HFFc6 (cell line): ENCODE measurements at regions not wholly inside any gene's neighbourhood (a gene's known extent, or its start where the extent isn't known, plus 50 kb on each side); places are given as distances from the start of the nearest gene placed in this dataset.

ENCODE experiments used
- DNase-seq: peaks from one replicate; pipeline ENCODE4 v3.0.0-alpha.2; 2018
- H3K27ac Mint-ChIP-seq: 2 replicates; pipeline ENCODE4 v1.8.0; 2020; ENCODE audit warnings: mild to moderate bottlenecking, mixed read lengths
- H3K27me3 Mint-ChIP-seq: 2 replicates; pipeline ENCODE4 v1.8.0; 2021; ENCODE audit warnings: mild to moderate bottlenecking, moderate library complexity, mixed read lengths; ENCODE audit not compliant: insufficient read depth
- H3K36me3 Mint-ChIP-seq: 2 replicates; pipeline ENCODE4 v1.8.0; 2021; ENCODE audit warnings: low read depth, mixed read lengths
- H3K4me1 Mint-ChIP-seq: 2 replicates; pipeline ENCODE4 v1.8.0; 2020; ENCODE audit warnings: low read depth, mixed read lengths
- H3K4me3 Mint-ChIP-seq: 2 replicates; pipeline ENCODE4 v1.8.0; 2020; ENCODE audit warnings: mild to moderate bottlenecking, moderate library complexity, mixed read lengths
- H3K9me3 Mint-ChIP-seq: 2 replicates; pipeline ENCODE4 v1.8.0; 2020; ENCODE audit warnings: mild to moderate bottlenecking, mixed read lengths
- TF ChIP-seq, protein P1 (sequence below): fragments of 200-600 bp; sonication (generic); IDR thresholded peaks from 2 replicates; pipeline ENCODE4 v1.5.0; 2021; ENCODE audit warnings: antibody characterized with exemption, mild to moderate bottlenecking

DNA sequence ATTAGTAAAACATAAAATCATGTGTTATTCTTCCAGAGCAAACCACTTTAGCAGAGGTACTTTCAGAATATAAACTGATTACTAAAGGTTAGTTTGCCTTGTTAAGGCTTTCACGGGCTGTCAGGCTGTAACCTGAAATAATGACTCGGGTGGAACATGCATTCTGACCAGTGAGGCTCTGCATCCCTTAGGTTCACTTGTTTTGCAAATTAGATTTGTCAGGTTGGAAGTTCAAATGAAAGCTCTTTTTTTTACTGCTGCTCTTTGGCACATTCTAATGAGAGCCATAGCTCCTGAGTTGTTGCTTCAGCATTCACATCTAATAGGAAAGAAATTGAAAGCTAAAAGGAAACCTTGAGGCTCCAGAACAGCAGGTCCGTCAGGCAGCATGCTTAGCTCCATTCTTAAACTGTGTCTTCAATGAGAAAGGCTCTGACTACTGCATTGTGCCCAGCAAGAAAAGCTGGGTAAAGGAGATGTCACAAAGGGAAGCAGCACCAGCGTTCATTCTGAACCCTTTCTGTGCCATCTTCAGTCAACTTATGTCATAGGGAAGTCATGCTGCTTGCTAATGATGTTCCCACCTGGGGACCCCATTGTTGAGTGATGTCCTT is 445.5 kb upstream of the FBXO33 start:
- H3K9me3 Mint-ChIP-seq, result peaks cover 59% of the 10 kb centered on the region
- no peaks in the 10 kb centered on the region for H3K27me3 Mint-ChIP-seq
- H3K4me1 Mint-ChIP-seq, result no peaks in the 10 kb centered on the region
- no peaks in the 10 kb centered on the region; the same call in 1 of the 2 replicates for H3K36me3 Mint-ChIP-seq
- H3K27ac Mint-ChIP-seq, result no peak overlapping the region
- TF ChIP-seq, protein P1, sequence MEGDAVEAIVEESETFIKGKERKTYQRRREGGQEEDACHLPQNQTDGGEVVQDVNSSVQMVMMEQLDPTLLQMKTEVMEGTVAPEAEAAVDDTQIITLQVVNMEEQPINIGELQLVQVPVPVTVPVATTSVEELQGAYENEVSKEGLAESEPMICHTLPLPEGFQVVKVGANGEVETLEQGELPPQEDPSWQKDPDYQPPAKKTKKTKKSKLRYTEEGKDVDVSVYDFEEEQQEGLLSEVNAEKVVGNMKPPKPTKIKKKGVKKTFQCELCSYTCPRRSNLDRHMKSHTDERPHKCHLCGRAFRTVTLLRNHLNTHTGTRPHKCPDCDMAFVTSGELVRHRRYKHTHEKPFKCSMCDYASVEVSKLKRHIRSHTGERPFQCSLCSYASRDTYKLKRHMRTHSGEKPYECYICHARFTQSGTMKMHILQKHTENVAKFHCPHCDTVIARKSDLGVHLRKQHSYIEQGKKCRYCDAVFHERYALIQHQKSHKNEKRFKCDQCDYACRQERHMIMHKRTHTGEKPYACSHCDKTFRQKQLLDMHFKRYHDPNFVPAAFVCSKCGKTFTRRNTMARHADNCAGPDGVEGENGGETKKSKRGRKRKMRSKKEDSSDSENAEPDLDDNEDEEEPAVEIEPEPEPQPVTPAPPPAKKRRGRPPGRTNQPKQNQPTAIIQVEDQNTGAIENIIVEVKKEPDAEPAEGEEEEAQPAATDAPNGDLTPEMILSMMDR, result no peak
- H3K4me3 Mint-ChIP-seq, result no peak overlapping the region
- DNase-seq, result no peak

DNA sequence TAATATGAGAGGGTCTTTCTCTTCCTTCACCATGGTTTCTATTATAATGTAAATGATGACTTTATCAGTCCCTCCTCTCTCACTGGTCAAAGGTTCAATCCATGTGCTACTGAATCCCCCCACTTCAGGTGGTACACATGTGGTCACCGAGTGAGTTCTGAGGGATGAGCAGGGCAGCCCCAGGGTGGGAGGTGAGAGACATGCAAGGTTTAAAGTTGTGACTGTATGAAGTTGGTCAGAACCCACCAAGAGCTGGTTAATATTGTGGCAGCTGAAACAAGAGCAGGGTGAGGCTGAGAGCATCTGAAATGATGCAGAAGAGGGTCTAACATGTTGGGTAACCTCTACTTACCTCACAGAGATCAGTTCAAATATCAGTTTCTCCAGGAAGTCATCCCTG is 444.7 kb upstream of the FBXO33 start:
- TF ChIP-seq, protein P1, result no peak
- no peak overlapping the region for H3K27ac Mint-ChIP-seq
- no peaks in the 10 kb centered on the region for H3K4me1 Mint-ChIP-seq
- H3K36me3 Mint-ChIP-seq, result no peaks in the 10 kb centered on the region; the same call in 1 of the 2 replicates
- peaks cover 59% of the 10 kb centered on the region for H3K9me3 Mint-ChIP-seq
- no peak for DNase-seq
- H3K27me3 Mint-ChIP-seq, result no peaks in the 10 kb centered on the region
- H3K4me3 Mint-ChIP-seq, result no peak overlapping the region

DNA sequence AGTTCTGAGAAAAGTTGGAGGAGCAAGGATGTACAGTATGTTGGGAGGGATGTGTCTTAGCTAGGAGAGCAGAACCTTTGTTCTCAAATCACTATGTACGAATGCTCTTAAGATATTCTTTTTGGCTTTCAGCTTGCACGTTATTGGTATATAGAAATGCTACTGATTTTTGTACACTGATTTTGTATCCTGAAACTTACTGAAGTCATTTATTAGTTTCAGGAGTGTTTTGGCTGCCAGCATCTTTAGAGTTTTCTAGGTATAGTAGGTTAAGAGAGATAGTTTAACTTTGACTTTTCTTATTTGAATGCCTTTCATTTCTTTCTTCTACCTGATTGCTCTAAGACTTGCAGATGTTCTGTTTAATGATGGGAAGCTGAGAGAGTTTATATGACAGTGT is 442.8 kb upstream of the FBXO33 start:
- H3K9me3 Mint-ChIP-seq, result peaks cover 62% of the 10 kb centered on the region
- H3K27ac Mint-ChIP-seq, result no peak overlapping the region
- no peaks in the 10 kb centered on the region; the same call in 1 of the 2 replicates for H3K36me3 Mint-ChIP-seq
- no peaks in the 10 kb centered on the region for H3K4me1 Mint-ChIP-seq
- TF ChIP-seq, protein P1, result no peak
- no peak overlapping the region for H3K4me3 Mint-ChIP-seq
- DNase-seq, result no peak
- no peaks in the 10 kb centered on the region for H3K27me3 Mint-ChIP-seq

DNA sequence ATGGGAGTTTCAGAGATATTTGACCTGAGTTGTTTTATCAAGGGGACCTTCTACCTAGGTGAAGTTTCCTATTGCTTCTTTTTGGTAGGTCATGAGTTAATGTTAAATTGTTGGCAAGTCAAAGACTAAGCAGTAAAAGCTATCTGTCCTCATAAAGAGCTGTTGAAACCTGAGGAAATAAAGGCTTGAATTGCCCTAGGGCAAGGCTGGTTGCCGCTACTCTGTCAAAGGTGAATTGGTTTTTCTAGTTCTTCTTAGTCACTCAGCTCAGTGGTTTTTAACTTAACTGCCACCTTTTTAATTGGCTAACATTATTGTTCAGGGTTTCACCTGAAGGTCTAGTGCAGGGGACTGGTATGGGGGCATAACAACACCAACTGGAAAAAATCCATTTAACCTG is 441.6 kb upstream of the FBXO33 start:
- no peak for DNase-seq
- Mint-ChIP-seq H3K4me3 (no peak overlapping the region), H3K27me3 (no peaks in the 10 kb centered on the region), H3K4me1 (no peaks in the 10 kb centered on the region), H3K36me3 (no peaks in the 10 kb centered on the region), H3K9me3 (peaks cover 56% of the 10 kb centered on the region), H3K27ac (no peak overlapping the region)
- TF ChIP-seq, protein P1, result no peak

DNA sequence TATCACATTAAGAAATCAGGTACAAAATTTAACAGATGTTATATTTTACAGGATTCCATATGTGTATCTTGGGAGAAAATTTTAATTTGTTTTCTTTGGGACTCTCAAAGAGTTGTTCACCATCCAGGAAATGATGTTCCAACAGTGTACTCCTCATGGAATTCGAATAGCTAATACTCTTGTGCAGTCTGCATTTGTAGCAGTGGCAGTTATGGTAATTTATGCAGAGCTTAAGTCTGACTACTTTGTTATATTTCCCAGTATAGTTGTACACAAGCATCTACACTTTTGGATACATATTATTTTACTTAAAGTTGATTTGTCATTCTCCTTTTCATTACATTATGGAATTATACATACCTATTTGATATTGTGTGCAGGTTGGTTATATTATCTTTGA is 436.7 kb upstream of the FBXO33 start:
- no peaks in the 10 kb centered on the region for H3K27me3 Mint-ChIP-seq
- H3K9me3 Mint-ChIP-seq, result peaks cover 43% of the 10 kb centered on the region
- DNase-seq, result no peak
- H3K4me1 Mint-ChIP-seq, result no peaks in the 10 kb centered on the region
- H3K36me3 Mint-ChIP-seq, result 0 out of 2 replicates have a peak, but pooled peaks cover 4% of the 10 kb centered on the region
- TF ChIP-seq, protein P1, result no peak
- no peak overlapping the region for H3K27ac Mint-ChIP-seq
- no peak overlapping the region for H3K4me3 Mint-ChIP-seq
